DMS79 (cell line): ENCODE measurements at regions not wholly inside any gene's neighbourhood (a gene's known extent, or its start where the extent isn't known, plus 50 kb on each side); places are given as distances from the start of the nearest gene placed in this dataset.
"Not testable (repeated sequence)": the region's sequence is repeated elsewhere in the genome, so short reads cannot be mapped to it uniquely, and the experiment has no call there.

Experiments used
- DNase-seq: peaks from one replicate; lab custom pipeline; 2025; lab: John Stamatoyannopoulos, UW

- no peak for DNase-seq
These were observed 324.0 kb downstream of the KCNJ3 start for GRCh38 chr2:155022531-155022930.

- no peak for DNase-seq
These were observed 323.1 kb downstream of the KCNJ3 start for GRCh38 chr2:155021618-155022017.

GRCh38 chr2:155020246-155020645, 321.8 kb downstream of the KCNJ3 start:
- no peak for DNase-seq

GRCh38 chr2:155010925-155011324, 312.4 kb downstream of the KCNJ3 start:
- no peak for DNase-seq

- no peak for DNase-seq
These were observed 296.9 kb downstream of the KCNJ3 start for GRCh38 chr2:154995361-154995760.

- DNase-seq: no peak
These were observed 294.3 kb downstream of the KCNJ3 start for GRCh38 chr2:154992826-154993225.

- DNase-seq: no peak
These were observed 280.2 kb downstream of the KCNJ3 start for GRCh38 chr2:154978710-154979109.

- no peak for DNase-seq
These were observed 279.7 kb downstream of the KCNJ3 start for GRCh38 chr2:154978244-154978643.

- DNase-seq: no peak
These were observed 275.5 kb downstream of the KCNJ3 start for GRCh38 chr2:154974041-154974440.

GRCh38 chr2:154963511-154963910, 265.0 kb downstream of the KCNJ3 start:
- DNase-seq: no peak

GRCh38 chr2:154961676-154962075, 263.2 kb downstream of the KCNJ3 start:
- DNase-seq: no peak

GRCh38 chr2:154960802-154961583, 262.5 kb downstream of the KCNJ3 start:
- no peak for DNase-seq

GRCh38 chr2:154952346-154952980, 254.0 kb downstream of the KCNJ3 start:
- no peak for DNase-seq

GRCh38 chr2:154947416-154947815, 248.9 kb downstream of the KCNJ3 start:
- not testable (repeated sequence) for DNase-seq

GRCh38 chr2:154945984-154946383, 247.5 kb downstream of the KCNJ3 start:
- no peak for DNase-seq

- no peak for DNase-seq
These were observed 242.9 kb downstream of the KCNJ3 start for GRCh38 chr2:154941379-154941778.

GRCh38 chr2:154934213-154934612, 235.7 kb downstream of the KCNJ3 start:
- no peak for DNase-seq

- no peak for DNase-seq
These were observed 226.0 kb downstream of the KCNJ3 start for GRCh38 chr2:154924531-154924930.

GRCh38 chr2:154914561-154914960, 216.1 kb downstream of the KCNJ3 start:
- no peak for DNase-seq

GRCh38 chr2:154912215-154912614, 213.7 kb downstream of the KCNJ3 start:
- no peak for DNase-seq

- DNase-seq: no peak
These were observed 213.2 kb downstream of the KCNJ3 start for GRCh38 chr2:154911729-154912128.

GRCh38 chr2:154910701-154911100, 212.2 kb downstream of the KCNJ3 start:
- no peak for DNase-seq

GRCh38 chr2:154908327-154908726, 209.8 kb downstream of the KCNJ3 start:
- DNase-seq: no peak
